DMS 273 (cell line): ENCODE measurements at regions not wholly inside any gene's neighbourhood (a gene's known extent, or its start where the extent isn't known, plus 50 kb on each side); places are given as distances from the start of the nearest gene placed in this dataset.

Source experiments
- DNase-seq: peaks from one replicate; lab custom pipeline; 2025; ENCODE audit not compliant: unreplicated experiment; lab: John Stamatoyannopoulos, UW

DNA sequence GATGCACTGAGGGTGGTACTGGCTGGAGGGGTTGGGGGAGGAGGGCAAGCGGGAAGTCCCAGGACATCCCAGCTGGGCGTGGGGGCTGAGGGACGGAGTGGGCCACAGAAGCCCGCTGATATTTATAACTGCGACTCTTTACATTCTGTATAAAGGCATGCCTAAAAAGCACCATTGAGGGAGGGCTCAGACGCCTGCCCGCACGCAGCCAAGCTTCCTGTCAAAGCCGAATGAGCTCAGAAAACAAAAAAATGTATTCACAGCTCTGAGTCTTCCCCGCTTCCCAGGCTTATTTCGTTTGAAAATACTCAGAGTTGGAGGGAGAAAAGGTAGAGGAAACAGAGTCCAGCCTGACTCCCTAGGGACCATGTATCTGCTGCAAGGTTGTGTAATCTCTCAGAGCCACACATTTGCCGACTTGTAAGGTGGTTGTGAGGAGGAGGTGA, 170.1 kb upstream of the HAAO start:
- no peak for DNase-seq

DNA sequence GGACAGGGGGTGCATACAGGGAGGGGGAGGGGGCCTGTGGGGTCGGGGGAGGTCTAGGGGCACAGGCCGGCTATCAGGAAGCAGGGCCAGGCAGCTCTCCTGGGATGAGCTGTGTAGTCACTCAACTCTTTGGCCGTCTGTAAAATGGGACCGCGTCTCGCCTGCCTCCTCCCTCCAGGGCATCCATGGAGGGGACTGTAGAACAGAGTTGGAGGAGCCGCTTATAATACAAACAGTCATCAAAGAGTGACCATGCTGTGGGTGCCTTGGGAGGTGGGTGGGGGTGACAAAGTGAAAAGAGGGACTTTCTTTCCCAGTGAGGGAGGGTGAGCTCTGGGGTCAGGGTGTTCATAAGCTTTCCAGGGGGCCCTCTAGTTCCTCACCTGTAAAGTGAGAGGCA, 169.6 kb upstream of the HAAO start:
- DNase-seq: no peak

DNA sequence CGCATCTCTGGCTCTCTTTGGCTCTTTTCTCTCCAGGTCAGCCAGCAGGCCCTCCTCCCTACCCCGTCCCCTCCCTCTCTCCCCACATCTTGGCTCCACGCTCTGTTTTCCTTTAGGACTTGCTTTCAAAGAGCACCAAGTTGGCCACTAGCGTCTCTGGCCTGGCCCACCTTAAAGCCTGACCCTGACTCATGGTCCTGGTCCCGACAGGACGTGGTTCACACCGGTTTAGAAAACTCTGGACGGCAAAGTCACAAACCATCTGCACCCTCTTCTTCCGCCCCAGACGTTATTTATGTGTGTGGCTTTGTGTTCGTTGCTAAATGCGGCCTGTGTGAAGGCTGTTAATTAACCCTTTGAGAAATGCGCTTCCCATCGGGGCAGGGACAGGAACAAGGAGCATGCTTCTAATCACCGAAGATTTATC, 169.0 kb upstream of the HAAO start:
- DNase-seq: no peak

DNA sequence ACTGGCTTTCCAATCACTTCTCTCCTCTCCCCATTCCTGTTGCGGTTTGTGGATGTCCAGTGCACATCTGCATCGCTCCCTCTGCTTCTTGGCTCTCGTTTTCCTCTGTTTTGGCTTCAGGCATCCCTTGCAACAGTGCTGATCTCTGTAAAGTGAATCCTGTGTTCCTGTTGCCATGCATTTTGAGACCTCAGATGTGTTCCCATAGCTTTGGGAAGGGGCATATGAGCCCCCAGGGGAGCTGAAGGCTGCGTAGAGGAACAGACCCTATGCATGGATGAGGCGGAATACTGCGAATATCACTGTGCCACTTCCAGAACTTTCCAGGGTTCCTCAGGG, 168.4 kb upstream of the HAAO start:
- no peak for DNase-seq

DNA sequence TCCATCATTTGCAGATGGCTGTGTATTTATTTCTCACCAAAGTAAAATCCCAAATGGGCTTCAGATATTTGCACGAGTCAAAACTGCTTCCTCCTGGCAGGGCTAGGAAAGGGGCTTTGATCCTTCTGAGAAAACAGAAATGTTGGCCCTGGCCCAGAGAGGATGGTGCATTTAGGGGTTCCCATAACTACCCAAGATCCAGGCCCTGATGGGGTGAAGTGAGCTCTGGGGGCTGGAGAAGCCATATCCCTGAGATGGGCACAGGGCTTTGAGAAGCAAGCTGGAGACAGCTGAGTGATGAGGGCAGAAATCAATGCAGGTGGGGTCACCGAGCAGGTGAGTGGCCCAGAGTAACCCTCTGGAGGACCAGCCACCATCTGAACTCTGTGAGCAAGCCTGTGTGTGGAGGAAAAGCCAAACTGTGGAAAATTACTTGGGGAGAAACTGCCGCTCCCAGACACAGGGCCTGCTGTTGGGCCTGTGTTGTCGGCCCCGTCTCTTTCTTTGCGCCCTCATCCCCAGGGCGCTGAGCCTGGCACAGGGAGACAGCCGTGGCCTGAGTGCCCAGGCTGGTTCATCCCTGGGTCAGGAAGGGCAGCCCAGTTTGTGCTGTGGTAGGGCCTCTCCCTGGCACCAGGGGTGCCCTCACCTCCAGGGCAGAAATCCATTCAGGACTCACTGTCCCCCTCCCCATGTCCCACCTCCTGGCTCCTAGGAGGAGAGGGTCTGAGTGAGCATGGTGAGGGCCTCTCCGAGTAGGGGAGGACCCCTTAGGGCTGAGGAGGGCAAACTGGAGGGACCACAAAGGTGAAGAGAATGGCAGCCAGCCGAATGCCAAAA, 167.8 kb upstream of the HAAO start:
- no peak for DNase-seq

DNA sequence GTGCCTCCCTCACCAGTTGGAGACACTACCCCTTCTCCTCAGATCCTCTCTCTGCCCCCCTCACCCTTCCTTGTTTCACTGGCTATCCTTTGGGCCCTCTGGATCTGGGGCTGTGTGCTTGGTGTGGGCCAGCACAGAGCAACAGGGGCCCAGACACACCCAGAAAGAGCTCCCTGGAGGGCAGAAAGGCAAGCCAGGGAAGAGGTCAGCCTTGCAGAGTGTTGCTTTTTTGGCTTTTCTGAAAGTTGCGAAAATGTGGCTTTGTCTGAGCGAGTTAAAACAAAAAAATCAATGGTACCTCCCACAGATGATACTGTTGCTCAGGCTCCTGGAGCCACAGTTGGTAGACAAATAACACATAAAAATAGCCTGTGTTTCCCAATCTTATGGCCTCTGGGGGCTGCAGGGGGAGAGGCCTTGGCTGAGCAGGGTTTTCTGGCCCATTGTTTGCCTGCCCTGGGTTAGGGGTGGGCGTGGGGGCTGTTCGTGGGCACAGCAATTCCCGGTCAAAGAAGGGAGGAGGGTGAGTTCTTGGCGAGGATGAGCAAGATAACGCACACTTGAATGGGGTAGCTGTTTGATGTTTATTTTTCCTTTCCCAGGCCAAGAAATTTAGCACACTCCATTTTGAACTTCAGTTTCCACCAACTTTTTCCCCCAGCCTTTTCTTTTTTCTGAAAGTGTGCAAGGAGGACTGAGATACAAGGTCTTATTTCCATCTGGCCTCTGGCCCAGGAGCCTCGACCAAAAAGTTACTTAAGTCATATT, 167.0 kb upstream of the HAAO start:
- DNase-seq: no peak

DNA sequence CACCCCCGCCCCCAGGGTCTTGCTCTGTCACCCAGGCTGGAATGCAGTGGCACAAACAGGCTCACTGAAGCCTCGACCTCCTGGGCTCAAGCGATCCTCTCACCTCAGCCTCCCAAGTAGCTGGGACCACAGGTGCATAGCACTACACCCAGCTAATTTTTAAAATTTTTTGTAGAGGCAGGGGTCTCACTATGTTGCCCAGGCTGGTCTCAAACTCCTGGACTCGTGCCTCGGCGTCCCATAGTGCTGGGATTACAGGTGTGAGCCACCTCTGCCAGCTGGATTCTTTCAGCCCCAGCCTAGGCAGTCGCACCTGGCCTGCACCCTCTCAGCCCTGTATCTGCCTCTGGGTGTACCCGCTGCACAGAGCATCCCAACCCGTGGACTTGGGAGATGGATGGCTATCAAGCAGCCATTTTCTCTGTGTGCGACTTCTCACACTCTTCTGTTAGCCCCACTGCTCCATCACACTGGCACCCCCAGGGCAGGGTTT, 166.4 kb upstream of the HAAO start:
- DNase-seq: no peak

DNA sequence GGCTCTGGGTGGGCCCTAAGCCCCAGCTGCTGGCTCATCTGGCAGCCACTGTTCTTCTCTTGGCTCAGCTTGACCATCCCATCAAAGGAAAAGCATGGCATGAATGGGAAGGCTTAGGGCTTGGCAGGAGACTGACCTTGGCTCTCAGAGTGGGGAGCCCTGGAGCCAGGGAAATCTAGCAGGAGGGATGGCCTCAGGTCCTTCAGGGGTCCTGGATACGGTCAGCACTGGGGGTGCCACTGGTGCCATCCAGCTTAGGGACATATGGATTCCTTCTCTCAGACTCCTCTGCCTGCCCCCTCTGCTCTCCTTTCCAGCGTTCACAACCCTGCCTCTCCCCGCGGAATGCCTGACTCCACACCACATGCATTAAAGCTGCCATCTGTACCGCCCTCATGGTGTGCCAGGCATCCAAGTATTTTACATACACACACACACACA, 165.5 kb upstream of the HAAO start:
- peak; percentile 61 for DNase-seq

DNA sequence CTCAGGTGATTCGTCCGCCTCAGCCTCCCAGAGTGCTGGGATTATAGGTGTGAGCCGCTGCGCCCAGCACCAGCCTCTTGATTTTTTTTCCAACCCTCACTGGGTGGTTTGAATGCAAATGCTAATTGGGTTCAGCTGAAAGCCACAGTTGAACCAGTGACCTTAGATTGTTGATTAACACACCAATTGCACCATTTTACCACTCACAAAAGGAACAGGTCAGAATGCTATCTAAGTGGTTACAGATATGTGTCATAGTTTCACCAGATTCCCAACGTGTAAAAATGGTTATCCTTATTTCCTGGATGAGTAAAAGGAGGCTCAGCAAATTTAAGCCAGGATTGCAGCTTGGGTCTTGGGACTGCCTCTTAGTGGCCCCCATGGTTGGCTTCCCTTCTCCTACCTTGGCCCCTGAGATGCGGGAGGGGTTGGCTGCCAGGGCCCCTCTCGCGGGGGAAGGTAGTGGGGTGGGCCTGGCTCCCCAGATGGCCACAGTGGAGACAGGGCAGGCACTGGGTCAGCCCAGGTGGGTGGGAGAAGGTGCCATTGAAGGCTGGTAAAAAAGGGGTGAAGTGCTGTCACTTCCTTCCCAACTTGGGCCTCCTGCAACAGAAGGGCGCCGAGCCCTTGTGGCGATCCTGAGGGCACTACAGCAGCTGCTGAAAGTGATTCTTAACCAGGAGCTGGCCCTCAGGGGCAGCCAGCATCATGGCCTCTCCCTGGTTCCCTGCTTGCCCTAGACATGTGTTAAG, 164.9 kb upstream of the HAAO start:
- DNase-seq: peak; percentile 45

DNA sequence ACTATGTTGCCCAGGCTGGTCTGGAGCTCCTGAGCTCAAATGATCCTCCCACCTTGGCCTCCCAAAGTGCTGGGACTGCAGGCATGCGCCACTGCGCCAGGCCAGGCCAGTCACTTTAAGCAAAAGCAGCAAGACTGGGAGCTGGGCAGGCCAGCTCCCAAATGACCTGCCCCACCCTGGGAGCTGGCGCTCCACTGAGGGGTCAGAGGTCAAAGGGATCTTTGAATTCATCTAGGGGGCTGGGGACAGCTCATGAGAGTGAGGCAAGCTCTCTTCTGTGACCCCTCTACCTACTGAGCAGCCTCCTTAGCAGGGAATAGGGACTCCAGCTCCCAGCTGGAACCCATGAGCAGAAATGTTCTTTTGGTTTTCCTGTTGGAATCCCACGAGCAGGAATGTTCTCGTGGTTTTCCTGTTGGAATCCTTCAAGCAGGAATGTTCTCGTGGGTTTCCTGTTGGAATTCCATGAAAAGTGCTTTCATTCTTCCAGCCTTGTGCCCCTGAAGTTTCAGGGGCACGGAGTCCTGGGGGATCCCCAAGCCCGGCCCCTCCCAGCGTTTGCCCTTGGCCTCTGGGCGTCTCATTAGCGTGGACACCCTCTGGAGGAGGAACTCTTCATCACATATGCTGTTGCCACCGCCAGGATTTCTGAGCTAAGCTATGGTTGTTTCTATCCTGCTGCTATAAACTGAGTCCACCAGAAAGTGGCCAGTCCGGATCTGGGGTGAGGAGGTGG, 162.0 kb upstream of the HAAO start:
- DNase-seq: no peak

DNA sequence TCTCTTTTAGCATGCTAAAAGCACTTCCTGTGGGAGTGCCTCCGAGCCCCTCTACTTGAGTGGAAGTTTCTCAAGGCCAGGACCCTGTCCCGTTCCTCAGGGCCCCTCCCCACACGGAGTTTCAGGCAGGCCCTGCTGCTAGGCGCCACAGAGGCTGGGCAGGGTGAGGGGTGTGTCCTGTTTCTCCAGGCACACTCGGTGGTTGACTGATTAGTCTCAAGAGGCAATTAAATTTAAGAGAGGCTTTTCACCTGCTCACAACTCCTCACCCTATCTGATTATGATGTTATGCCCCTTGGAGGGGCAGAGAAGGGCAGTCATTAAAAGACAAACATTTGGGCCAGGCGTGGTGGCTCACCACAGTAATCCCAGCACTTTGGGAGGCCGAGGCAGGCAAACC, 160.8 kb upstream of the HAAO start:
- DNase-seq: no peak

DNA sequence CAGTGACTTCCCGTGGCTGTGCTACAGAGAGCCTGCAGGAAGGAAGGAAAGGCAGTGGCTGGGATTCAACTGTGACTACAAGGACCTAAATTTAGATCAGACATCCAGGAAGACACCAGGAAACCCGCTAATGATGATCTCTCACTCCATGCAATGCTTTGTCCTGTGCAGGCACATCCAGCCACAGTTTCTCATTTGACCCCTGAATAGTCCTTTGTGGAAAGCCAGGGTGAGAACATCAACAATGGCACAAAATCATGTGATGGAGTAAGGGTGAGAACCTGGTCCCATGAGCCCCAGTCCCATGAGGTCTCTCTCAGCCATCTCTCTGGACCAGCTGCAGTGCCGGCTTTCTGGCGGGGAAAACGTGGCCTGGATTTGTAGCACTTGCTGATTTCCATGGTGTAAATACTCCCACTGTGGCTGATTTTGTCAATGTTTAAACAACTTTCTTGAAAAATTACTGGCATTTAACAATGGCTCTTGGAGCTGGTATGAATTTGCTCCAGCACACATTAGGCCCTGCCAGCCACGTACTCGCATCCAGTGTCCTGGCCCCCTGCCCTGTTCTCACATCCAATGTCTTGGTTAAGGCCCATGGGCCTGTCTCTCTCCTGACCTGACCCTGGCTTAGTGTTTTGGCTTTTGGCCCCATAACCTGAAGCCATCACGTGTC, 159.0 kb upstream of the HAAO start:
- DNase-seq: no peak

DNA sequence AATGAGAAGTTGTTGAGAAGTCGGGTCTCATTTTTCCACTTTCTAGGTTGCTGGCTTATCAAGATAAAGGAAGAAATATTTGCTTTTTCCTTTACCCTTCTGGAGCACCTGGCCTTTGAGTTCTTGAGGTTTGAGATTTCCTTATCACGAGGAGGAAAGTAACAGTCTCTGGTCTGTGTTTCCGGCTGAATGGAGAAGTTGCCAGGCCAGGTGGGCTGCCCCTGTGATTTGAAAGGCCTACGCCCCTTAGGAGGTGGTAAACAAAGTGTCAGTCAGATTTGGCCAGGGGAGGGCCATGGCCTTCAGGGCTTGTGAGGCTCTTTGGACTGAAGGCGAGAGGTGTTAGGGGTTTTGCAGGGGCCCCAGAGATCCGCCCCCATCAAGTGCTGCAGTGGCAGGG, 156.7 kb upstream of the HAAO start:
- DNase-seq: no peak

DNA sequence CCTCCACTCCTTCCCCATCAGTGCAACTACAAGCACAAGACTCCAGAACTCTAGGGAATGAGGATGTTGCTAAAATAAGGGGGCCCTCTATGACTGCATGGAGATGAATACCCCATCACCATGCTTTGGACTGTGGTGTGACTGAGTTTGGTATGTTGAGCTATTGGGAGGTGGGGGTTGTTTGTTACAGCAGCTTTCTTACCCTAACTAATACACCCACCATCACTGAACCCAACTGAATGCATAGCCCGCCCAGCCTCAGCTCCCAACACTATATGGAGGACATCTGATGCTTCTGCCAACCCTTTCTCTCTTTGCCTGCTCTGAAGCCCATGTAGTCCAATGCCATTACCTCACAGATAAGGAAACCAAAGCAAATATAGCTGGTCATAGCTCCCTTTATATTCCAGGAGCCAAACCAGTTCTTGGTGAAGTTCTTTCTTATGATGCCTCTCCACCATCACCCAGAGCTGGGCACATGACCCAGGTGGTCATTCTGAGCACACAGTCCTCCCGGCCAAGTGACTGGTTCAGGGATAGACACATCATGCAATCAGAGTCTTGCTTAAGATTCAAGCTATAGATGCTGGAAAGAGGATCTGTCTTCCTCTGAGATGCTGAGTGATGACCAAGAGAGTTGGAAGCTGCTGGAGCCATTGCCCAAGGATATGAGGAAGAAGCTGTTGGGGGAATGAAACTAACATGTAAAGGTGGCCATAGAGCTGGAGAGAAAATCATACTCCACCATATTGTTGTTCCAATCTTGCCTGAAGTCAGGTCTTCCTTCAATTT, 155.6 kb upstream of the HAAO start:
- DNase-seq: no peak

DNA sequence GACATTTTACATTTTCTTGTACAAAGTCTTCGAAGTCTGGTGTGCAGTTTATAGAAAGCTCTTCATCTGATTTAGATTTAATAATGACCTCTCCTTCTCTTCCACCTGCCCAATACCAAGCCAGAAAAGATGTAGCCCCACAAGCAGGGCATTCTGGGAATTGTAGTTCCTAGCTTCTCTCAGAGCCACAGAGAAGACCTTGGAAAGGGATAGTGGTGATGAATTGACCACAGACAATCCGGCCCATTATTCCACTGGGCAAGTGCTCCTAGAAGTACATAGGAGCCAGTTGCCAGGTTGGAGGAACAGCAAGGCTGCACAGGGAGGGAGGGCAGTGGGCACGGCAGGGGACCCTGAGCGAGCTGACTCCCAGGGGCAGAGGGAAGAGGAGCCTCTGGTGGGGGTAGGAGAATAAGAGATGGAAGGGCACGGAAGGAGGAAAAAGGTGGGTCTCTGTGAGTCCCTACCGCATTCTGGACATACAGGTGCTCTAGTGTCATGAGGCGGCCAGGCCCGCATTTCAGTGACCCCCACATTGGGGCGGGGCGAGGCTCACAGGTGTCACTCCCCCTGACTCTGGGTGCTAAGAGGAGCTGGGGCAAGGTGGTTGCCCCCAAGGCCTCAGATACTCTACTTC, 152.5 kb upstream of the HAAO start:
- DNase-seq: peak; percentile 57

DNA sequence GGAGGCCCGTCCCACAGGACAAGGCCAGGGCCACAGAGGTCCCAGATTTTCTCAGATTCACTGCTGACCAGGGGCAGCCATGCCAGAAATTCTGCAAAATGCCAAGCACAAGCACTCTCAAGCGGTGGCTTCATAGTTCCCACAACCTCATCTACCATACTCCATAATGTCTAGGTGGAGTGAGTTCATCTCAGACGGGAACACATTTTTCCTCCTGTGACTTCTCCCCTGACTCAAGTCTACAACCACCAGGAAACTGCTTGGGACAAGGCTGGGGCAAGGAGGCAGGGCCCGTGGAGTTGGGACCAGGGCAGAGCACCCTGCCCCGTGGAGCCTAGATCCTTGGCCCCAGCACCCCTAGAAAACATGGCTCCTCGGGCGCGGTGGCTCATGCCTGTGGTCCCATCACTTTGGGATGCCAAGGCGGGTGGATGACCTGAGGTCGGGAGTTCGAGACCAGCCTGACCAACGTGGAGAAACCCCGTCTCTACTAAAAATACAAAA, 150.7 kb upstream of the HAAO start:
- no peak for DNase-seq

DNA sequence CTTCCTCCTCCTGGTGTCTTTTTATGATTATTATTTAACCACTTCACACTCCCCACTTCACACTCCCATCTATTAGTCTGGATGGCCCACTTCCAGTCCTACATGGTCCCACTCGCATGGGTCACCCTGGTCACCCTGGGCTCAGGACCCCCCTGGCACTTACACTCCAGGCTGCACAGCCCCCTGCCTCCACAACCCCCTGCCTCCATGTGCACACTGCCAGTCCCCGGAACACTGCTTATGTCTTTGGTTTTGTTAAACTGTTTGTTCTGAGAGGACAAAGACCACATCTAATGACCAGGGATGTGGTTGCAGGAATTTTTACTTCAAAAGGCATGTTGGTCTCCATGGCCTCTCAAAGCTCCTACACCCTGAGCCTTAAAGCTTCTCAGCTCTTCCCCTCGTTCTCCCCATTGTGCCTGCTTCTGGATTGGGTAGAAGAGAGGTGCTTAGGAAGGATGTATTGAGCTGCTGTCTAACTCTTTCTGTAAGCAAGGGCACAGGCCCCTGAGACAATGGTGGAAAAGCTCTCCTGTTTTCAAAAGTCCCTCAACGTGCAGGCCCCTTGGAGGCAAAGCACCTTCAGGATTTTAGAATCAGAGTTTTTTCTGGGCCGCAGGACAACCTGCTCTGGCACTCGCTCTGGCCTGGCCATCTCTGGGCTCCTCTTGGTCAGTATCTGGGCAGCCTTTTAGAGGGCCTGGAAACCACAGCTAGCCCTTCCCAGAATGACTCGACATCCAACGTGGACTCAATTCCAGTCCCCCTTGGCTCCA, 150.0 kb upstream of the HAAO start:
- DNase-seq: no peak

DNA sequence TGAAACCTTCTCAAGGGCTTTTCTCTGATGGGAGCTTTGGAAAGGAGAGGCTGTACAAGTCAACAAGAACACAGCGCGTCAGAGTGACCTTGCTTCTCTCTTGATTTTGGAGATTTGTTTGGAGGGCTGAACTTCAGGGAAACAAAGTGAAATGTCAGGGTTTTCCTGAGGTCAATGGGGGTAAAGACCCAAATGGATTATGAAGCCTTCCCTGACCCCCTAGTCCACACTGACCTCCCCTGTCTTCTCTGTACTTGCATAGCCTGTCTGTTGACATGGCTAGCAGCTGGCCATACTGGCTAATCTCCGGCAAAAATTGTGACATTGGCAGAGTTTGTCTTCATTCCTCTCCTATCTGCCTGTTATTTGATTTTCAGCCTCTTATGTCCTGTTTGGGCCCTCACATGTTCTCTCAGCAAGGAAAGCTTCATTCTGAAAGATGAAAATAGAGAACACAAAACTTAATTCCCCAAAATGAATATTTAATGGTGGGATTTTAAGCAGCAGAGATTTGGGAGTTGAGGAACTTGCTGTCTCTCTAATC, 149.3 kb upstream of the HAAO start:
- DNase-seq: no peak
